ENCODE measurements at regions not wholly inside any gene's neighbourhood (a gene's known extent, or its start where the extent isn't known, plus 50 kb on each side); places are given as distances from the start of the nearest gene placed in this dataset.

DNA sequence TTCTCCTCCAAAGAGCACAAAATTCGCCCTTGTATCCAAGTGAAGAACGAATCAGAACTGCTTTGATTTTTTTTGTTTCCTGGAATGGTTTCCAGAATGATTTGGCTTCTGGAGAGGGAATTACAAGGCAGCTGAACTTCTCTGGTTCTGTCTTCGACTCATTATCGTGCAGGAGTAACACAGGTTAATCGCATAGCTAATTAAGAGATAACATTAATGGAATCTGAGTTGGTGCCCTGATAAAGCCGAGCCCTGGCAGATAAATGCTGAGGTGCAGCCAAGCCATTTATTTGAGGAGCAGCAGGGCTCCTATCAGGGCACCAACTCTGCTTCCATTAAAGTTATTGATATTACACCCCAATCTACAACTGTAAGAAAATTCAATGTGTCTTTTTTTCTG, 433.7 kb downstream of the ZNF521 start:
- no peak for TF ChIP-seq CTCF (IDR thresholded peaks at IDR 0.05; ENCODE audit: control insufficient read depth, extremely low read depth, insufficient read depth)
- no peak overlapping the region for H3K4me3 ChIP-seq (ENCODE audit: low read depth, low read length)
- DNase-seq (ENCODE audit: low read depth) = no peak

GRCh38 chr18:24919181-24919797, 432.7 kb downstream of the ZNF521 start:
- no peak for DNase-seq (ENCODE audit: low read depth)
- H3K4me3 ChIP-seq (ENCODE audit: low read depth, low read length) = no peak overlapping the region
- TF ChIP-seq CTCF (IDR thresholded peaks at IDR 0.05; ENCODE audit: control insufficient read depth, extremely low read depth, insufficient read depth) = no peak

GRCh38 chr18:24922491-24922890, 429.5 kb downstream of the ZNF521 start:
- no peak for DNase-seq (ENCODE audit: low read depth)
- no peak for TF ChIP-seq CTCF (IDR thresholded peaks at IDR 0.05; ENCODE audit: control insufficient read depth, extremely low read depth, insufficient read depth)
- H3K4me3 ChIP-seq (ENCODE audit: low read depth, low read length) = no peak overlapping the region

- TF ChIP-seq CTCF (IDR thresholded peaks at IDR 0.05; ENCODE audit: control insufficient read depth, extremely low read depth, insufficient read depth) = no peak
- H3K4me3 ChIP-seq (ENCODE audit: low read depth, low read length) = no peak overlapping the region
- DNase-seq (ENCODE audit: low read depth) = no peak
These were observed 428.8 kb downstream of the ZNF521 start for GRCh38 chr18:24923138-24923537.

- TF ChIP-seq CTCF (IDR thresholded peaks at IDR 0.05; ENCODE audit: control insufficient read depth, extremely low read depth, insufficient read depth) = no peak
- no peak overlapping the region for H3K4me3 ChIP-seq (ENCODE audit: low read depth, low read length)
- no peak for DNase-seq (ENCODE audit: low read depth)
These were observed 427.8 kb downstream of the ZNF521 start for GRCh38 chr18:24924066-24924716.

DNA sequence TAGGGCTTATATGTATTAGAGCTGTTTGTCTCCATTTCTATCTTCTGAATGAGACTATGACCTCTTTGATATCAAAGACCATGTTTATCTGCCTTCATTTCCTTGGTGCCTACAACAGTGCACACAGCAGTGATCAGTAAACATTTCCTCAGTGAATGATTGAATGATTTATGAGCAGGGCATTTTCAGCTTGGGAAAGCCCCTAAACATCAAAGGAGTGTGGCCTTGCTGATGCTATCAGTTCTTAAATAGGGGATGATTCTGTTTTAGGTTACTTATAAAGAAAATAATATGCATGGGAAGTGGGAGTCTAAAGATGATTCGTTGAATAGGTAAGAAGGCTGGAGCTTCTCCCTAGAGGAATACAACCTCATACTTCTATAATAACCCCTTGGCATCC, 425.3 kb downstream of the ZNF521 start:
- no peak for DNase-seq (ENCODE audit: low read depth)
- no peak for TF ChIP-seq CTCF (IDR thresholded peaks at IDR 0.05; ENCODE audit: control insufficient read depth, extremely low read depth, insufficient read depth)
- H3K4me3 ChIP-seq (ENCODE audit: low read depth, low read length) = no peak overlapping the region
